ENCODE measurements at regions not wholly inside any gene's neighbourhood (a gene's known extent, or its start where the extent isn't known, plus 50 kb on each side); places are given as distances from the start of the nearest gene placed in this dataset.

DNA sequence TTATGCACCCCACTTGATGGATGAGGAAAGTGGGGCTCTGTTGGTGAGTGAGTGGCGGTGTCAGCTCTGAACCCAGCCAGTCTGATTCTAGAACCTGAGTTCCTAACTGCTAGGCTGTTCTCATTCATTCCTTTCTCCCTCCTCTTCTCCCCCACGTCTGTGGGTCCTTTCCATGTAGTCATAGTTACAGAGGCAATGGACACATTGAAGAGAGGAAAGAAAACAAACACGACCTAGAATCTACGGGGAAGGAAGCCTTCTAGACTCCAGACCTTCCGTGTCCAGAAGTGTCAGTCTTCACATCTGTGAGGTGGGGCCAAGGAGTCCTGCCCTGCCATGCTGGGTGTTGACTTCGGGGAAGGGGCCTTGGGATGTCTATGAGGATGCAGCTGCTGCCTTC, 115.8 kb upstream of the WNT4 start:
- WGBS (ENCODE audit: insufficient coverage) = 74% methylated on average over 4 of the region's 6 CpGs
- Histone ChIP-seq H3K79me2 (ENCODE audit: control insufficient read depth, insufficient read depth, low read length) (no peaks in the 10 kb centered on the region), H3K4me2 (replicated peaks; ENCODE audit: low read depth, low read length, poor library complexity, severe bottlenecking) (no peak overlapping the region), H4K20me1 (ENCODE audit: control insufficient read depth, insufficient read depth, low read length, poor library complexity, severe bottlenecking) (no peaks in the 10 kb centered on the region), H2AFZ (ENCODE audit: insufficient read depth, low read depth, low read length, poor library complexity, severe bottlenecking) (no peak overlapping the region), H3K4me1 (ENCODE audit: control insufficient read depth in 2 of 2, insufficient read depth in 2 of 2, low read length in 2 of 2) (peaks cover 0 to 10% of the 10 kb centered on the region in 2 donors), H3K36me3 (replicated peaks in 1 of 2; ENCODE audit: control extremely low read depth in 1 of 2, control insufficient read depth in 1 of 2, extremely low read depth in 1 of 2, insufficient read depth in 2 of 2, low read length in 1 of 2) (no peaks in the 10 kb centered on the region), H3K9ac (ENCODE audit: low read length) (no peak overlapping the region), H3K27ac (ENCODE audit: low read length in 2 of 2) (no peak overlapping the region), H3K27me3 (replicated peaks in 1 of 4; ENCODE audit: control extremely low read depth in 1 of 4, control insufficient read depth in 3 of 4, insufficient read depth in 4 of 4, low read length in 3 of 4) (no peaks in the 10 kb centered on the region), H3K9me3 (ENCODE audit: control extremely low read depth in 1 of 3, control insufficient read depth in 2 of 3, insufficient read depth in 1 of 3, low read length in 2 of 3) (peaks cover 0 to 6% (median 0%) of the 10 kb centered on the region in 3 donors), H3K4me3 (ENCODE audit: control extremely low read depth in 1 of 5, extremely low read depth in 1 of 5, insufficient read depth in 1 of 5, low read depth in 2 of 5, low read length in 4 of 5) (no peak overlapping the region)
- intact Hi-C loops (cut with micrococcal nuclease) = no loop called here
- CTCF ChIA-PET = no interaction called here
- Mint-ChIP-seq H3K4me3 (no peak overlapping the region), H3K9me3 (ENCODE audit: insufficient read depth) (no peaks in the 10 kb centered on the region), H3K4me1 (peaks cover 10% of the 10 kb centered on the region), H3K27me3 (peaks cover 4% of the 10 kb centered on the region), H3K27ac (no peak overlapping the region)
- POLR2A ChIA-PET = no interaction called here
- DNase-seq = no peak
- TF ChIP-seq EZH2 (IDR thresholded peaks at IDR 0.05; ENCODE audit: borderline replicate concordance, insufficient read depth, low read depth, low read length, poor library complexity, severe bottlenecking) = no peak
- TF ChIP-seq, protein P1, sequence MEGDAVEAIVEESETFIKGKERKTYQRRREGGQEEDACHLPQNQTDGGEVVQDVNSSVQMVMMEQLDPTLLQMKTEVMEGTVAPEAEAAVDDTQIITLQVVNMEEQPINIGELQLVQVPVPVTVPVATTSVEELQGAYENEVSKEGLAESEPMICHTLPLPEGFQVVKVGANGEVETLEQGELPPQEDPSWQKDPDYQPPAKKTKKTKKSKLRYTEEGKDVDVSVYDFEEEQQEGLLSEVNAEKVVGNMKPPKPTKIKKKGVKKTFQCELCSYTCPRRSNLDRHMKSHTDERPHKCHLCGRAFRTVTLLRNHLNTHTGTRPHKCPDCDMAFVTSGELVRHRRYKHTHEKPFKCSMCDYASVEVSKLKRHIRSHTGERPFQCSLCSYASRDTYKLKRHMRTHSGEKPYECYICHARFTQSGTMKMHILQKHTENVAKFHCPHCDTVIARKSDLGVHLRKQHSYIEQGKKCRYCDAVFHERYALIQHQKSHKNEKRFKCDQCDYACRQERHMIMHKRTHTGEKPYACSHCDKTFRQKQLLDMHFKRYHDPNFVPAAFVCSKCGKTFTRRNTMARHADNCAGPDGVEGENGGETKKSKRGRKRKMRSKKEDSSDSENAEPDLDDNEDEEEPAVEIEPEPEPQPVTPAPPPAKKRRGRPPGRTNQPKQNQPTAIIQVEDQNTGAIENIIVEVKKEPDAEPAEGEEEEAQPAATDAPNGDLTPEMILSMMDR (IDR thresholded peaks at IDR 0.05) = no peak
- no peak for ATAC-seq (ENCODE audit: low read depth)

DNA sequence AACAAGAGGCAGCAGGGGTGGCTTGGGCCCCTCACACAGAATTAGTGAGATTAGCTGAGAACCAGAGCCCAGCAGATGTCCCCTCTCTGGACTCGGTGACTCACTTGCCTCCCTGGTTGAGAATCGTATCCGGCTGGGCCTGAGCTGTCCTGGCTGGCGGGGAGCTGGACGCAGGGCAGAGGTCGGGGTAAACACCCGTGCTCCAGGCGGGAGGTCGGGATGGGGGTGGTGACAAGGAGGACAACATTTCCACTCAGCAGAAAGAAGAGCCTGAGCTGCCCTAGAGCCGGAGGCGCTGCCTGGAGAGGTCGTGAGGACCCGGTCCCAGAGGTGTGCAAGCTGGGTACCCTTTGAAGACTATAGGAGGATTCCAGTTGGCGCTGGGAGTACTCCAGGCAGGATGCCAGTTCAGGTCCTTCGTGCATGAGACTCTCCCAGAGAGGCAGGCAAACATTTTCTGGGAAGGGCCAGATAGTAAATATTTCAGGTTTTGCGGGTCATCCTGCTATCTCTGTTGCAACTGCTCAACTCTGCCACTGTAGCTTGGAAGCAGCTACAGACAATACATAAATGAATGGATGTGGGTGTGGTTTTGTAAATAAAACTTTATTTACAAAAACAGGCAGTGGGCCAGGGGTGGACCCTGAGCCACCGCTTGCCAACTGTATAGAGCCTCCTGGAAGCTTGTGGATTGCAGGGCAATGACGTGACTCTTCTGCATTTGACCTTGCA, 116.8 kb upstream of the WNT4 start:
- no peaks in the 10 kb centered on the region for H3K36me3 ChIP-seq (replicated peaks in 1 of 2; ENCODE audit: control extremely low read depth in 1 of 2, control insufficient read depth in 1 of 2, extremely low read depth in 1 of 2, insufficient read depth in 2 of 2, low read length in 1 of 2)

More for the DNA sequence above, 116.8 kb upstream of the WNT4 start:
- Mint-ChIP-seq H3K27me3 (peaks cover 7% of the 10 kb centered on the region), H3K4me1 (peaks cover 10% of the 10 kb centered on the region), H3K27ac (no peak overlapping the region), H3K4me3 (no peak overlapping the region), H3K9me3 (ENCODE audit: insufficient read depth) (no peaks in the 10 kb centered on the region)
- H3K4me1 ChIP-seq (ENCODE audit: control insufficient read depth in 2 of 2, insufficient read depth in 2 of 2, low read length in 2 of 2) = peaks cover 0 to 10% of the 10 kb centered on the region in 2 donors
- H3K9me3 ChIP-seq (ENCODE audit: control extremely low read depth in 1 of 3, control insufficient read depth in 2 of 3, insufficient read depth in 1 of 3, low read length in 2 of 3) = peaks cover 0 to 6% (median 0%) of the 10 kb centered on the region in 3 donors
- TF ChIP-seq EZH2 (IDR thresholded peaks at IDR 0.05; ENCODE audit: borderline replicate concordance, insufficient read depth, low read depth, low read length, poor library complexity, severe bottlenecking) = no peak
- TF ChIP-seq, protein P1 (IDR thresholded peaks at IDR 0.05) = no peak
- intact Hi-C loops (cut with micrococcal nuclease) = no loop called here
- no peak overlapping the region for H2AFZ ChIP-seq (ENCODE audit: insufficient read depth, low read depth, low read length, poor library complexity, severe bottlenecking)
- H3K9ac ChIP-seq (ENCODE audit: low read length) = no peak overlapping the region
- no peak overlapping the region for H3K27ac ChIP-seq (ENCODE audit: low read length in 2 of 2)
- ChIA-PET POLR2A (no interaction called here), CTCF (no interaction called here)
- WGBS (ENCODE audit: insufficient coverage) = 81% methylated on average over 18 of the region's 18 CpGs
- no peak for ATAC-seq (ENCODE audit: low read depth)
- no peaks in the 10 kb centered on the region for H3K79me2 ChIP-seq (ENCODE audit: control insufficient read depth, insufficient read depth, low read length)
- no peaks in the 10 kb centered on the region for H3K27me3 ChIP-seq (replicated peaks in 1 of 4; ENCODE audit: control extremely low read depth in 1 of 4, control insufficient read depth in 3 of 4, insufficient read depth in 4 of 4, low read length in 3 of 4)
- H4K20me1 ChIP-seq (ENCODE audit: control insufficient read depth, insufficient read depth, low read length, poor library complexity, severe bottlenecking) = no peaks in the 10 kb centered on the region
- H3K4me3 ChIP-seq (ENCODE audit: control extremely low read depth in 1 of 5, extremely low read depth in 1 of 5, insufficient read depth in 1 of 5, low read depth in 2 of 5, low read length in 4 of 5) = no peak overlapping the region
- no peak overlapping the region for H3K4me2 ChIP-seq (replicated peaks; ENCODE audit: low read depth, low read length, poor library complexity, severe bottlenecking)
- DNase-seq = no peak
